HG03354 (cell line): ENCODE measurements at regions not wholly inside any gene's neighbourhood (a gene's known extent, or its start where the extent isn't known, plus 50 kb on each side); places are given as distances from the start of the nearest gene placed in this dataset.
"Not testable (repeated sequence)": the region's sequence is repeated elsewhere in the genome, so short reads cannot be mapped to it uniquely, and the experiment has no call there.

Source experiments
- ATAC-seq: cut with Tn5 transposase; IDR thresholded peaks from one replicate; pipeline ENCODE4 v1.9.1; 2021; ENCODE audit warnings: mild to moderate bottlenecking; ENCODE audit not compliant: unreplicated experiment, poor library complexity, severe bottlenecking

DNA sequence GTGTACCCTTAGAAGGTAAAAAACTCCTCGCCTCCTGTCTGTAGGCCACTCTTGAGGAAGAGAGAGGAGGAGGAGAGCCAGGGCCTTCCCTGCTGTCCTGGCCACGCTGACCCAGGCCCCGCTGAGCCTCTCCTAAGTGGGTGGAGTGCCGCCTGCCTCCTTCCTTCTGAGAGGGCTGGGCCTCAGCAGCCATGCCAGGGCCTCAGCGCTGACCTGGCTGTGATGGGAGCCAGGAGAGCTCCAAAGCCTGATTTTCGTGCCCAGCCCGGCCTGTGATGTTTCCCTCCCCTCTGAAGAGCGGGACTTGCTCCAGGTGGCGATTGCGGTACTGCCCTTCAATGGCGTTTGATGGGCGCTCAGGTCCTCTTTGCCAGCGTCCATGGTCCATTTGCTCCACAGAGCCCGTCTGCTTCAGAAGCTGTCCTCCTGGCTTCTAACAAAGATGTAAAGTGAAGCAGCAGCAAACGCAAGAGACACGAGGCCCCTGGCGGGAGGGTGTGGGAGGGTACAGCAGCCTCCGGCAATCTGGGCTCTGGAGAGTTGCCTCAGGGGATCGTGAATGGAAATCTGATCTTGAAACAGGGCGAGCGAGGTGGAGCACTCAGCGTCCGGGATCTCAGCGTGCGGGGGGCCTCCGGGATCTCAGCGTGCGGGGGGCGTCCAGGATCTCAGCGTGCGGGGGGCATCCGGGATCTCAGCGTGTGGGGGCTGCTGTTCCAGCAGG is 93.5 kb downstream of the NPIPB11 start:
- ATAC-seq, result no peak

- ATAC-seq, result not testable (repeated sequence)
Observed at GRCh38 chr16:29312345-29312675, 94.2 kb downstream of the NPIPB11 start.

DNA sequence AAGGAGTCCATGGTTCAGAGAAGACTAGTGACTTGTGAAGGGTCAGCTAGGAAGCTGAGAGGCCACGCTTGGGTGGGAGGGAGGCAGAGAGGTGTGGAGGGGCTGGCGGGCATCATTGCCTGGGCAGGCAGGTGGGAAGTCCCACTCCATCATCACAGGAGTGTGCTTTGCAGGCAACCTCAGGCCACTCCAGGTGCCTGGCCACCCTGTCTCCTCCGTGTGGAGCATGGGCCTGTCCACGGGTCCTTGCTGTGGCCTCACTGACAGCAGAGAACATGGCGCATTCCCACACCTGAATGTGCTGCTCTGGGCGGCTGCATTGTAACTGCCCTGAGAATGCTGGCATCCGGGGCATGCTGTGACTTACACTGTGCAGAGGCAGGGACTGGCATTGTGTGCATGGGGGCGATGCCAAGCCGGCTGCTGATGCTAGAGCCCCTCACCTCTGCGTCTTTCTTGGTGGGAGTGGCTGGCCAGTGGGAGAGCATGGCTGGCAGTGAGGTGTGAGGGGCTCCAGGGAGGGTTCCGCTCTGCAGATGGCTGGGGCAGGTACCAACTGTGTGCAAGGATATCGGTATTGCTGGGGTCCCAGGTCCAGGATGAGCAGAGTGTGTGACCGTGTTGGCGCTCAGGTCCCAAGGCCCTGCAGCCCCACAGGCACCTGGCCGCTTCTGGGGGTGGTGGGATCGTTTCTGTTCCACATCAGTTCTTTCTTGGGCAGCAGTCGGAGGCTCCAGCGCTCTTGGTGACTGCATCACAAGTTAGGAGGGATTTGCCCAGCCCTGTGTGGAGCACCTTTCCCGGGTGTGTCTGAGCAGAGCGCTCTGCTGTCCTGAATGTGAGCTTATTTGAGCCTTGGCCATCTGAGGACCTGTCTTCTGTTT is 94.8 kb downstream of the NPIPB11 start:
- ATAC-seq, result no peak

DNA sequence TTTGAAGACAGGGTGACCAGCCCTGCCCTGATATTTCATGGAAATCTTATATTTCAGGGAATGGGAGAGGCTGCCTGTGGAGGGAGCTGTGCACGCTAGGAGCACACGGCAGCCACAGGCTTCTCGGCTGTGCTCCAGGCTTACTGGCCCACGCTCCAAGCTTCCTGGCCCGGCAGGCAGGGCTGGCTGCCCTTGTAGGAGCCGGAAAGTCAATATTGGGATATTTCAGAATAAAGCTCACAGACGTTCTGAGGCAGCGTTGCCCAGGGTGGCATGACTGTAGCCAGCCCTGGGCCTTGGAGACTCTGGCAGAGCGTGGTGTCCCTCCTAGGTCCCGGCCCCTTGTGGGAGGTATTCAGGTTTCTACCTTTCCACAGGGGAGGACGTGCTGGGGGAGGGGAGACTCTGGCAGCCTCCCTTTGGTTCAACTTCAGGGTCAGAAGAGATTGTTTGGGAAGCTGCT is 95.6 kb downstream of the NPIPB11 start:
- no peak for ATAC-seq

- ATAC-seq, result not testable (repeated sequence)
Observed at GRCh38 chr16:29310243-29310642, 96.3 kb downstream of the NPIPB11 start.

DNA sequence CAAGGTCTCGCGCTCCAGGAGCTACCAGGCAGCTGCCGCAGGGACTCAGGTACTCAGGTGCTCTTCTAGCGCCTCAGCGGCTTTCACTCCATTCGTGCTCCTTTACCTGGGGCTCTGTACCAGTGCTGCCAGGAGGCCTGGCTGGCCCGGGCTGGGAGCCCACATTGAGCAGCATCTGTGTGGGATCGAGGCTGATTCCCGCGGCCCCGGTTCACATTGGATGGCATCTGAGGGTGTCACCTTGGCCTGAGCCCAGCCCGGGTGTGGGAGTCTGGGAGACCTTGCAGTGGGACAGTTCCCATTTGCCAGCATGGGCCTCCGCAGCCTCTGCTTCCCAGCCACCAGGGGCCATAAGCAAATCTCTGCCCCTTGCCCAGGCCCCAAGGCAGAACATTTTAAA is 96.9 kb downstream of the NPIPB11 start:
- ATAC-seq, result not testable (repeated sequence)

GRCh38 chr16:29308644-29309546 is 97.6 kb downstream of the NPIPB11 start:
- ATAC-seq, result no peak

DNA sequence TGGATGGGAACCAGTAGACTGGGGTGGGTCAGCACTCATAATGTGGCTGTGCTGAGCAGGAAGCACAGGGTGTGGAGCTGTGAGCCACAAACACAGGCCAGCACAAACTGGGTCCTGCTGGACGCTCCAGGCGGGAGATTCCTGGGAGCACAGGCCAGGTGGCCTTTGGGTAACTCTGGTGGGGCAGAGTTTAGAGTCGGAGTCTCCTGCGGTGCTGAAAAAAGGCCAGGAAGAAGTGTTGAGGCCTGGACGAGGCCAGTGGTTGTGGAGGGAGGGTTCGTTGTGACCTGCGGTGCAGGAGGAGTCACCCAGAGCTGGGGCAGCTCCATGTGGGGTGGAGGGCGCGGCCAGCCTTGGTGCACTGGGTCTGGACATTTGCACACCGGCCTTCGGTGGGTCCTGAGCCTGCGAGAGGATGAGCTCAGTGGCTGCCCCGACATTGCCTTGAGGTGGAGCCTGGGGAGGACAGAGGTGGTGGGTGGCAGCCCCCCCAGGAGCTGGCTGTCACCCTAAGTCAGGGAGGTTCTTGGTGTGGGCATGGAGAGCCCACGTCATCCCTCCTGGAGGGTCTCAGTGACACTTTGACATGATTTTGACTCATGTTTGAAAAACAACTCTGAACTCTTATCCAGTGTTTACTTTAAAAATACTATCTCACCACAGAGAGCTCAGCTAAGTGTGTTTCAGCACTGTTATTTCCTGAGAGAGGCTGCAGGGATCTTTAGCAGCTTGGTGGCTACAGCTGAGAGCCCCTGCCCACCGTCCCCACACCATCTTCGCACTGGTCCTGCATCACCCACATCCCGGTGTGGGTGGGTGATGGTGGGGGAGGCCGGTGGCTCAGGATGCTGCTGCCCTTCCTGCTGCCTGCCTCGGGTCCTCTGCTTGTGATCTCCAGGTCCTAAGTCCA is 98.7 kb downstream of the NPIPB11 start:
- ATAC-seq, result no peak

DNA sequence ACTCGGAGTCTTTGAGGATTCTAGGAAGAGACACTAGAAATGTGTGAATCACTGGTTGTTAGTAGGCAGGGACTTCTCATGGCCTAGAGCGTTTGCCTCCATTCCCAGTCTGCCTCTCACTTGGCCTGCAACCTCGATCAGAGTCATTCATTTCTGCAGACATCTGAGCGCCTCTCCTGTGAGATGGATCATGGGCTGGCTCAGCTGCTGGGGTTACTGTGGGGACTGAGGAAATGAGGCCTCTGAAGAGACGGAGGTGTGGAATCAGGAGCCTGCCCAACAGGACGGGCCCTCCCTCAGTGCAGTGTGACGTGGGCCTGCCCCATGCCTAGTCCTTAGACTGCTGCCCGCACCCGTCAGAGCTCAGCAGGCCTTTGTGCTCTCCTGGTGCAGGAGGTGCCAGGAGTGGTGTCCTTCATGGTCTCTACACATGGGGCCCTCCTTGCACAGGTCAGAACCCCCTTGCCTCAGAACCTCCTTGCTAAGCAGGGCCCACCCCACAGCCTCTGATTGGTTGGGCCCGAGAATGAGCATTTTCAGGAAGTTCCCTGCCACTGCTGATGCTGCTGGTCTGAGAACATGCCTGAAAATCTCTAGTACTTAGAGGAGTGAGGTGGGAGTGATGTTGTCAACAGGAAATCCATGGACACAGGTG is 99.4 kb downstream of the NPIPB11 start:
- ATAC-seq, result no peak

DNA sequence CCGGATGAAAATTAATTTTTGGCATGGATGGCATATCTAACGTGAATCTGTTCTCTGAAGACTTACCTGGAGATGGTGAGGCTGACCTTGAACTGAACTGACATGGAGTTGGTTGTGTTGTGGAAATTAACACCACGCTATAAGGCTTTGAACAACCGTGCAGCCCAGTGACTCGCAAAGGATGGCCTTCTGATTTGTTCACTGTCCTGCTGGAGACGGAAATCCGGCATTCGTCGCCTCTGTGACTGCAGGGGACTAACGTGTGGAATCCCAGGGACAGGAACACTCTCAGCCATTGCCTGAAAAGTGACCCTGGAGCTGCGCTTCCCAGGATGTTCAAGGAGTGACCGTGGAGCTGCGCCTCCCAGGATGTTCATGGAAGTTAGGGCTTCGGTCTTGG is 100.3 kb downstream of the NPIPB11 start:
- no peak for ATAC-seq

- not testable (repeated sequence) for ATAC-seq
Observed at GRCh38 chr16:29305018-29305417, 101.5 kb downstream of the NPIPB11 start.

GRCh38 chr16:29304251-29304650 is 102.3 kb downstream of the NPIPB11 start:
- ATAC-seq, result no peak

GRCh38 chr16:29303520-29303919 is 103.0 kb downstream of the NPIPB11 start:
- ATAC-seq, result no peak

GRCh38 chr16:29302976-29303375 is 103.5 kb downstream of the NPIPB11 start:
- ATAC-seq, result no peak

- not testable (repeated sequence) for ATAC-seq
Observed at GRCh38 chr16:29302433-29302832, 104.1 kb downstream of the NPIPB11 start.

DNA sequence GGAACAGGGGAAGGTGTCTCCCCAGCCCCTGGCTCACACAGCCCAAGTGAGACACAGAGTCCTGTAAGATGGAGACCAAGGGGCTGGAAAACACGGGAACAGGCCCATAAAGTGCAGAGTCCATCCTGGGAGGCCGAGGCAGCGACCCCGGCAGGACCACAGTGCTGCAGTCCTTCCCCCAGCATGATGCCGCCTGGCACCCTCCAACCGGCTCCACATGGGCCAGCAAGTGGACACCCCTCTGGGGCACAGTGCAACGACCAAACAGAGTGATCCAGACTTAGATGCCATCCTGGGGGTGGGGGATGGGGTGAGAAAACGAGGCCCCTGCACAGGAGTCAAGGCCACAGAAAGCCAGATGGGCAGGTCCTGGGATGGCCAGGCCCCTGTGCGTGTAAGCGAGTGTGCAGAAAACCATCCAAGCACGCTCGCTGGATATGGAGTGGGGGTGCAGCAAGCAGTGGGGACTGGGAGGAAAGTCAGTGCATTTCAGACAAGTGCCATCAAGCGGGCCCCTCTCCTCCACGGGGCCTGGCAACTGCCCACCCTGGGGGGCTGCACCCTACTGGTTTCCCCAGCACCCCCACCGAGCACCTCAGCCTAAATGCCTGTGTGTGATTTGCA is 104.7 kb downstream of the NPIPB11 start:
- ATAC-seq, result not testable (repeated sequence)

DNA sequence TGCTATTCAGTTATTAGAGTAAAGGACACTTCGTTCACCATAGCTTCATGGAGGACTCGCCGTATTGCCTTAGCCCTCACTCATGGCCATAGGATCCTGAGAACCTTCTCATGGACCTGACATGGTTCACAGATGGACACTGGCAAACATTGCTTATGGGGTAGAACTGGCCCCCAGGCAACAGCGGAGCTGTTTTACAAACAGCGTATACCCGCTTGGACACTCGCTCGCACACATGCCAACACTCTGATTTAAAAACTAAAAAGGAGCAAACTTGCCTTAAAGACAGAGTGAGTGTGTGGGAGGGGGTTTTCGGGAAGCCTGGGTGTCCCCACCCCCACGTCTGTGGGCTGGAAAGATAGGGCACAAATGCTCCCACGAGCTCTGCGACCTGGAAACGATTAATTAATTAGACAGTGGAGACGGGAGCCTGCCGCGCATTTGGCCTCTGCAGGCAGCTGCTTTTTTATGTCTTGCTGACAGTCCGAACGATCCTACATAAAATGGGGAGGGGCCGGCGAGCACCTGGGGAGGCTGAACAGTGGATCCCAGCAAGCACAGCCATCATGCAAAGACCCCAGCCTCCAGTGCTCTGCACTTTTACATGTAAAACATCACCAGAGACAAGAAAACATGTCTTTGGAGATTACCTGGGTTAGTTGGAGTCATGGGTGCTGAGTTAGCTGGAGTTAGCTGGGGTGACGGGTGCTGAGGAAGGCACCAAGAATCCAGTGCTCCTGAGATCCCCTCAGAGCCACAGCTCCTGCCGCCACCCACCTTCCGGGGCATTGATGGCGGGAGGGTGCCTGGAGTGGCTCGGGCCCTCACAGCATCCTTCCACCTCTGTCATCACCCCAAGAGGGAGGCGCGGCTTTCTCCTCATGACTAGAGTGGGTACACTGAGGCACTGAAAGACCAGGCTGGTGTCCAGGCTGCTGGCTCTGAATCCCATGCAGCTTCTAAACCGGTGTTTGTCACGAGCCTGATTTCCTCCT is 105.7 kb downstream of the NPIPB11 start:
- not testable (repeated sequence) for ATAC-seq
